Neural progenitor cell (in vitro differentiated cells): ENCODE measurements at regions not wholly inside any gene's neighbourhood (a gene's known extent, or its start where the extent isn't known, plus 50 kb on each side); places are given as distances from the start of the nearest gene placed in this dataset.
"Not testable (repeated sequence)": the region's sequence is repeated elsewhere in the genome, so short reads cannot be mapped to it uniquely, and the experiment has no call there.

Experiments
- CTCF ChIP-seq: fragments of 200-600 bp; sonication (generic); IDR thresholded peaks from 2 replicates; pipeline ENCODE4 v1.5.1; 2017; ENCODE audit warnings: antibody characterized with exemption, mild to moderate bottlenecking
- EZH2phosphoT487 ChIP-seq: fragments of 200-600 bp; sonication (generic); IDR thresholded peaks from 2 replicates; pipeline ENCODE4 v1.6.1; 2017; ENCODE audit warnings: antibody characterized with exemption

GRCh38 chr13:18837179-18837745, 344.4 kb downstream of the TUBA3C start:
- not testable (repeated sequence) for TF ChIP-seq CTCF, EZH2phosphoT487
